Ascending aorta (tissue), 2 donors: ENCODE measurements at regions not wholly inside any gene's neighbourhood (a gene's known extent, or its start where the extent isn't known, plus 50 kb on each side); places are given as distances from the start of the nearest gene placed in this dataset.

Experiments
- DNase-seq, 2 donors: peaks; one replicate each; pipeline ENCODE4 v3.0.0-alpha.2; 2019; ENCODE audit warnings: low spot score in 2 of 2
- H3K27ac ChIP-seq, 2 donors: fragments of 200-600 bp; sonication (generic); one replicate each; pipeline ENCODE4 v1.5.1; 2016 to 2017; ENCODE audit warnings: mild to moderate bottlenecking in 1 of 2
- H3K27me3 ChIP-seq: fragments of 200-600 bp; sonication (generic); one replicate; pipeline ENCODE4 v1.5.1; 2017
- H3K36me3 ChIP-seq, 2 donors: fragments of 200-600 bp; sonication (generic); one replicate each; pipeline ENCODE4 v1.5.1; 2016
- H3K4me1 ChIP-seq, 2 donors: fragments of 200-600 bp; sonication (generic); one replicate each; pipeline ENCODE4 v1.5.1; 2016 to 2017; ENCODE audit warnings: mild to moderate bottlenecking in 1 of 2
- H3K4me3 ChIP-seq, 2 donors: fragments of 200-600 bp; sonication (generic); one replicate each; pipeline ENCODE4 v1.5.1; 2016 to 2017; ENCODE audit warnings: mild to moderate bottlenecking in 1 of 2
- H3K9me3 ChIP-seq, 2 donors: fragments of 200-600 bp; sonication (generic); one replicate each; pipeline ENCODE4 v1.5.1; 2016
- CTCF ChIP-seq, 3 experiments: fragments of 200-600 bp in 2 of 3; fragments of 450-650 bp in 1 of 3; sonication (generic) in 2 of 3; IDR thresholded peaks; one replicate each; pipeline ENCODE4 v1.5.1; 2016 to 2019; ENCODE audit warnings: antibody characterized with exemption in 3 of 3, mild to moderate bottlenecking in 1 of 3, moderate library complexity in 1 of 3
- intact Hi-C: fragments of 100-400 bp; cut with DNase I; formaldehyde crosslinking; loops from one replicate; pipeline ENCODE4 v1.15.1; 2023

- TF ChIP-seq CTCF (IDR thresholded peaks at IDR 0.05): no peak
- Histone ChIP-seq H3K36me3 (no peaks in the 10 kb centered on the region), H3K4me3 (no peak overlapping the region), H3K9me3 (no peaks in the 10 kb centered on the region), H3K4me1 (no peaks in the 10 kb centered on the region), H3K27me3 (no peaks in the 10 kb centered on the region), H3K27ac (no peak overlapping the region)
- no peak for DNase-seq
- intact Hi-C loops: no loop called here
Observed at GRCh38 chr16:5619304-5619703, 521.7 kb upstream of the EEF2KMT start.

GRCh38 chr16:5616841-5617240 is 519.2 kb upstream of the EEF2KMT start:
- no peak for TF ChIP-seq CTCF (IDR thresholded peaks at IDR 0.05)
- H3K27ac ChIP-seq: no peak overlapping the region
- intact Hi-C loops: no loop called here
- H3K9me3 ChIP-seq: no peaks in the 10 kb centered on the region
- no peak for DNase-seq
- no peaks in the 10 kb centered on the region for H3K36me3 ChIP-seq
- no peaks in the 10 kb centered on the region for H3K4me1 ChIP-seq
- H3K4me3 ChIP-seq: no peak overlapping the region
- H3K27me3 ChIP-seq: no peaks in the 10 kb centered on the region

GRCh38 chr16:5615868-5616642 is 518.5 kb upstream of the EEF2KMT start:
- peak in 2 of 3 experiments; percentile 11 to 47 for TF ChIP-seq CTCF (IDR thresholded peaks at IDR 0.05)
- no peak overlapping the region for H3K27ac ChIP-seq
- H3K27me3 ChIP-seq: no peaks in the 10 kb centered on the region
- H3K36me3 ChIP-seq: no peaks in the 10 kb centered on the region
- intact Hi-C loops: no loop called here
- no peak for DNase-seq
- no peak overlapping the region for H3K4me3 ChIP-seq
- no peaks in the 10 kb centered on the region for H3K4me1 ChIP-seq
- no peaks in the 10 kb centered on the region for H3K9me3 ChIP-seq

- Histone ChIP-seq H3K27me3 (no peaks in the 10 kb centered on the region), H3K4me1 (no peaks in the 10 kb centered on the region), H3K4me3 (no peak overlapping the region), H3K27ac (no peak overlapping the region), H3K36me3 (no peaks in the 10 kb centered on the region), H3K9me3 (no peaks in the 10 kb centered on the region)
- no peak for DNase-seq
- intact Hi-C loops: no loop called here
- TF ChIP-seq CTCF (IDR thresholded peaks at IDR 0.05): no peak
Observed at GRCh38 chr16:5607169-5607568, 509.6 kb upstream of the EEF2KMT start.

- Histone ChIP-seq H3K27me3 (no peaks in the 10 kb centered on the region), H3K4me3 (no peak overlapping the region), H3K9me3 (no peaks in the 10 kb centered on the region), H3K36me3 (no peaks in the 10 kb centered on the region), H3K4me1 (no peaks in the 10 kb centered on the region), H3K27ac (no peak overlapping the region)
- intact Hi-C loops: no loop called here
- no peak for TF ChIP-seq CTCF (IDR thresholded peaks at IDR 0.05)
- DNase-seq: no peak
Observed at GRCh38 chr16:5605404-5605803, 507.8 kb upstream of the EEF2KMT start.

GRCh38 chr16:5604770-5605169 is 507.2 kb upstream of the EEF2KMT start:
- Histone ChIP-seq H3K27ac (no peak overlapping the region), H3K9me3 (no peaks in the 10 kb centered on the region), H3K4me1 (no peaks in the 10 kb centered on the region), H3K4me3 (no peak overlapping the region), H3K36me3 (no peaks in the 10 kb centered on the region), H3K27me3 (no peaks in the 10 kb centered on the region)
- no peak for TF ChIP-seq CTCF (IDR thresholded peaks at IDR 0.05)
- DNase-seq: no peak
- intact Hi-C loops: no loop called here
